GM21367 (cell line): ENCODE measurements at regions not wholly inside any gene's neighbourhood (a gene's known extent, or its start where the extent isn't known, plus 50 kb on each side); places are given as distances from the start of the nearest gene placed in this dataset.

Source experiments
- ATAC-seq: cut with Tn5 transposase; IDR thresholded peaks from one replicate; pipeline ENCODE4 v1.9.1; 2021; ENCODE audit not compliant: unreplicated experiment

GRCh38 chr20:11790046-11790445 is 127.6 kb upstream of the BTBD3 start:
- ATAC-seq: no peak

- no peak for ATAC-seq
Measured at GRCh38 chr20:11791316-11791715, 126.4 kb upstream of the BTBD3 start.

DNA sequence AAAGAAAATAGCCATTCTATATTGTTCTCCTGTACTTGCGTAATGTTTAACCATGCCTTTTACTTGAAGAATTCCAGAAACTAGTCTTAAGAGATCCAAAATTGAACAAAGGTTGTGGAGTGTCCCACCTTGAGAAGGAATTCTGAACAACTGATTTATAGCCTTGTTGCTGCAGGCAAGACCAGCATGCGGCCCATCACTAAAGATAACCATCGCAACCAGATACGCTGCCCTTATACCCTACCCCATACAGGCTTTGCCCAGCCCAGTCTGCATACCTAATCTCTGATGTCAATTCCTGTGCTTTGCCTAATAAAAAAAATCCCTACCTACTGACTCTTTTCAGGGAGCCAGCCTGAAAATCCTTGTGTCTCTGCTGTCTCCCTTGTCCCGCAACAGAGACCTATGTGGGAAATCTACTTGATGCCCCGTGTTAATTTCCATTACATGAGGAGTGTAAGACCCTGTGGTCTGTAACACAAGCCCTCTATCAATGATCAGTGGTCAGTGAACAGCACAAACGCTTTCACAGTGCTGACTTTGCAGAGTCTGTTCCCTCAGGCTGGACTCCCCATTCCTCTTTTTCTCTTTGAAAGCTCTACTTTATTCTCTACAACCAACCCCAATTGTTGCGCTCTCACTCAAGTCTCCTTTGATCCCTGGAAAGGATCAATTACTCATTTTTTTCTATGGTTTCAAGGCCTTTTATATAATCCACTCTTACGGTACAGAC is 125.7 kb upstream of the BTBD3 start:
- ATAC-seq: no peak

- ATAC-seq: no peak
Measured at GRCh38 chr20:11792568-11792953, 125.1 kb upstream of the BTBD3 start.

- ATAC-seq: no peak
Measured at GRCh38 chr20:11794525-11794924, 123.2 kb upstream of the BTBD3 start.

- ATAC-seq: no peak
Measured at GRCh38 chr20:11795071-11795615, 122.5 kb upstream of the BTBD3 start.

DNA sequence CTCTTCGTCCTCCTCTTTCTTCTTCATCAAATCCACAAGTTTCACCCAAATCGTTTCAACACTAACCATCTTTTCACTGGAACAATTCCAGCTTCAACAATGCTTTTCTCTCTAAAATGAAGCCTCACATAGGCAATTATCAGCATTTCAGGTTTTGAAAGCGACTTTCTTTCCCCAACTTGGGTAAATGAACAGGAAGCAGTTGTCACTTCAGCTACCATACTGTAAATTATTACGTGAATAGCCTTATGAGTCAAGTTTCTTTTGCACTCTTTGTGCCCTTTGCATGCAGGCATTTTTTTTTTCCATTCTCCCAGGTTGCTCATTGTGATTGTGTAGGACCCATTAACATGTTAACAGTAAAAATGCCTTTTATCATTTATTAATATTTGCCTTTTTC is 121.7 kb upstream of the BTBD3 start:
- no peak for ATAC-seq

GRCh38 chr20:11797156-11797555 is 120.5 kb upstream of the BTBD3 start:
- no peak for ATAC-seq

GRCh38 chr20:11799281-11799684 is 118.4 kb upstream of the BTBD3 start:
- ATAC-seq: no peak

GRCh38 chr20:11807054-11808048 is 110.3 kb upstream of the BTBD3 start:
- no peak for ATAC-seq

- ATAC-seq: no peak
Measured at GRCh38 chr20:11808841-11809240, 108.9 kb upstream of the BTBD3 start.

DNA sequence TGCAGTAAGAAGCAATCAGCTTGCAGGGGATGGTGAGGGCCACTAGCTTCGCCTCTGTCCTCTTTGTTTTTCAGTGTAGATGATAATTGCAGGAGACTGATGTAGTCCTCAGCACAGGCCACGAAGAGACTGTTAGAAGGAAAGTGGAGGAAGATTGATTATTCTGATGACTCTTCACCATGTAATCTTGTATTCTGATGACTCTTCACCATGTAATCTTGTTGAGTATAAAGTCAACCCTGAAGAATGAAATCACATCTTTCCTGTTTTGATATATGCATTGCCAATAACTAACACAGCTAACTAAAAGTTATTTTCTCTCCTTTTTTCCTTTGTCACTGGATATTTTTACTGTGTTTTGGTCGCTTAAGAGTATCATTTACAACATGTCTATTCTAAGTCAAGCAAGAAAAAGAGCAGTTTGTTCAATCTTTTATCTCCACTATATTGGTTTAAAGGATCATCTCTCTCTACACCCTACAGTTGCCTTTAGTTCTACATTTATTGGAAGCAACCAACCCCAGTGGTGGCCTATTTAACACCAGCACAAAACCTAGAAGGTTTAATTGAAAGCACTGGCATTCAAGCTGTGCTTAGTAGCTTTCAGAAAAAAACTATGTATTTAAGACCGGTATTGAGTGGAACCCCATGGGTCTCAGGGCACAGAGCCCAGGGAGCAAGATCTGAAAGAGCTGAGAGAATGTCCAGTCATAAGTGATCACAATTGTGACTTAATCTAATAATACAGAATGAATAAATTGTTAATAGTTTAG is 107.2 kb upstream of the BTBD3 start:
- ATAC-seq: no peak

- no peak for ATAC-seq
Measured at GRCh38 chr20:11813106-11813890, 104.4 kb upstream of the BTBD3 start.

- no peak for ATAC-seq
Measured at GRCh38 chr20:11814267-11814666, 103.4 kb upstream of the BTBD3 start.

GRCh38 chr20:11820838-11821237 is 96.9 kb upstream of the BTBD3 start:
- no peak for ATAC-seq

DNA sequence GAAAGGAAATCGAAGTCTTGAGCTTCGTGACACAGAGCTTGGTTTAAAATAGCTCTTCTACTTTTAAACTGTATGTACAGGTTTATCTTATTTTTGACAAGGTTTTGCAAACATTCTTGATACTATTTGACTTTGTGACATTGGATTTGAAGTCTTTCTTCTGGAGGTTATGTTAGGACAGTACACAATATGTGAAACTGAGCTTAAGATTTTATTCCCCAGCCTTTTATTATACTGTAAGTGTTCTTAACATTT is 95.2 kb upstream of the BTBD3 start:
- no peak for ATAC-seq

GRCh38 chr20:11826334-11826733 is 91.4 kb upstream of the BTBD3 start:
- no peak for ATAC-seq

DNA sequence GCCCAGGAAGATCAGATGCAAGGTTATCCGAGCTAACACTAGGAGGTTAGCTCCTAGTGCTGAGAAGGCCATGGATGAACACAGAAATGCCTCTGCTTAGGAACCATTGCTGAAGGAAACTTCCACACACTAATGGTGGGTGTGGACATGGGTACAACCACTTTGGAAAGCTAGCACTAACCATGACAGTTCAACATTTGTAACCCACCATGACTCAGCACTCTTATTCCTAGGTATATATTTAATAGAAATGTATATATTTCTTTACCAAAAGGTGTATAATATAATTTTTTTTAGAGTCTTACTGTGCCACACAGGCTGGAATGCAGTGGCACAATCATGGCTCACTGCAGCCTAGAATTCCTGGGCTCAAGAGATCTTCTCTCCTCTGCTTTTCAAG is 85.3 kb upstream of the BTBD3 start:
- ATAC-seq: no peak

DNA sequence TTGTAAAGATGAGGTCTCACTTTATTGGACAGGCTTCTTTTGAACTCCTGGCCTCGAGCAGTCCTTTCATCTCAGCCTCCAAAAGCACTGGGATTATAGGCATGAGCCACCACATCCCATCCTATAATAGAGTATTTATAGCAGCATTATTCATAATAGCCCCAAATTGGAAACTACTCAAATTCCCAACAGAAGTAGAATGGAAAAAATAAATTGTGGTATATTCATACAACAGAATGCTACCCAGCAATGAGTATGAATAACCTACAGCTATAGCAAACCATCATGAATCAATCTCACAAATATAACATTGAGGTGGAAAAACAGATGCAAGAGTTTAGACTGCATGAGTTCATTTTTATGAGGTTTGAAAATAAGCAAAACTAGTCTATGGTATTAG is 84.8 kb upstream of the BTBD3 start:
- no peak for ATAC-seq

DNA sequence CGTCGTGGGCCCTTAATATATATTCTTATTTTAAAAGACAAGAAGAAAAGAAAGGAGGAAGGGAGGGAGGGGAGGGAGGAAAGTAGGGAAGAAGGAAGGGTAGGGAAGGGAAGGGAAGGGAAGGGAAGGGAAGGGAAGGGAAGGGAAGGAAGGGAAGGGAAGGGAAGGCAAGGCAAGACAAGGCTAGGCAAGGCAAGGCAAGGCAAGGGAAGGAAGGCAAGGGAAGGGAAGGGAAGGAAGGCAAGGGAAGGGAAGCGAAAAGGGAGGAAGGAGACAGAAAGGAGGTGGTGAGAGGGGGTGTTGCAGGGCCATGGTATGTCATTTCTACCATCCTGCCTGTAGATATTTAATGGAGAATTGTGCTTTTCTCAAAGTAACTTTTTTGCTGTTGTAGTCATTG is 83.9 kb upstream of the BTBD3 start:
- ATAC-seq: no peak
